Liver (tissue), 8 donors: ENCODE measurements at regions not wholly inside any gene's neighbourhood (a gene's known extent, or its start where the extent isn't known, plus 50 kb on each side); places are given as distances from the start of the nearest gene placed in this dataset.

ENCODE experiments used
- DNase-seq: peaks from one replicate; pipeline ENCODE4 v3.0.0-alpha.2; 2017; ENCODE audit warnings: low spot score
- H3K27ac ChIP-seq, 2 donors: one replicate each; pipeline ENCODE4 v1.7.0; 2013; ENCODE audit warnings: inconsistent platforms in 2 of 2, low read length in 2 of 2, control low read depth in 1 of 2, low read depth in 1 of 2, mild to moderate bottlenecking in 1 of 2
- H3K27me3 ChIP-seq, 4 donors: one replicate each; pipeline versions ENCODE4 v1.6.1 to v1.7.0; 2013; ENCODE audit warnings: low read length in 3 of 4, inconsistent platforms in 1 of 4, mild to moderate bottlenecking in 1 of 4, moderate library complexity in 1 of 4; ENCODE audit not compliant: control insufficient read depth in 4 of 4, insufficient read depth in 4 of 4
- H3K36me3 ChIP-seq, 4 donors: one replicate each; pipeline versions ENCODE4 v1.6.1 to v1.7.0; 2013; ENCODE audit warnings: low read length in 3 of 4, mild to moderate bottlenecking in 3 of 4, low read depth in 1 of 4, moderate library complexity in 1 of 4; ENCODE audit not compliant: control insufficient read depth in 4 of 4, insufficient read depth in 3 of 4
- H3K4me1 ChIP-seq, 4 donors: one replicate each; pipeline versions ENCODE4 v1.6.1 to v1.7.0; 2013; ENCODE audit warnings: low read length in 3 of 4, mild to moderate bottlenecking in 3 of 4, moderate library complexity in 1 of 4; ENCODE audit not compliant: control insufficient read depth in 4 of 4, insufficient read depth in 4 of 4
- H3K4me3 ChIP-seq, 3 donors: one replicate each; pipeline versions ENCODE4 v1.6.1 to v1.7.0; 2013; ENCODE audit warnings: low read length in 3 of 3, control low read depth in 1 of 3, low read depth in 1 of 3, mild to moderate bottlenecking in 1 of 3
- H3K9ac ChIP-seq, 2 donors: one replicate each; pipeline ENCODE4 v1.7.0; 2013; ENCODE audit warnings: low read length in 2 of 2, mild to moderate bottlenecking in 2 of 2, moderate library complexity in 2 of 2, control low read depth in 1 of 2, low read depth in 1 of 2
- H3K9me3 ChIP-seq, 4 donors: one replicate each; pipeline versions ENCODE4 v1.6.1 to v1.7.0; 2013; ENCODE audit warnings: low read length in 3 of 4; ENCODE audit not compliant: control insufficient read depth in 4 of 4
- EGR1 ChIP-seq, 2 donors: IDR thresholded peaks; 2 replicates each; pipeline ENCODE4 v1.6.1; 2016 to 2018; ENCODE audit warnings: antibody characterized with exemption in 2 of 2, low read depth in 2 of 2
- FOXA1 ChIP-seq: IDR thresholded peaks from 2 replicates; pipeline ENCODE4 v1.6.1; 2016; ENCODE audit warnings: antibody characterized with exemption
- FOXA2 ChIP-seq: IDR thresholded peaks from 2 replicates; pipeline ENCODE4 v1.6.1; 2016; ENCODE audit warnings: antibody characterized with exemption
- GABPA ChIP-seq, 2 donors: IDR thresholded peaks in 1 of 2; conservative IDR thresholded peaks in 1 of 2; 2 replicates each; pipeline ENCODE4 v1.6.1; 2016; ENCODE audit warnings: antibody characterized with exemption in 2 of 2, mild to moderate bottlenecking in 1 of 2, moderate library complexity in 1 of 2
- HNF4A ChIP-seq, 2 donors: conservative IDR thresholded peaks; 2 replicates each; pipeline ENCODE4 v1.6.1; 2016; ENCODE audit warnings: antibody characterized with exemption in 2 of 2, mild to moderate bottlenecking in 2 of 2
- HNF4G ChIP-seq: IDR thresholded peaks from 2 replicates; pipeline ENCODE4 v1.6.1; 2016; ENCODE audit warnings: antibody characterized with exemption
- JUND ChIP-seq, 2 donors: IDR thresholded peaks; 2 replicates each; pipeline ENCODE4 v1.6.1; 2016; ENCODE audit warnings: antibody characterized with exemption in 2 of 2
- NR2F2 ChIP-seq: IDR thresholded peaks from 2 replicates; pipeline ENCODE4 v1.6.1; 2016; ENCODE audit warnings: antibody characterized with exemption
- RAD21 ChIP-seq, 2 donors: IDR thresholded peaks; 2 replicates each; pipeline ENCODE4 v1.6.1; 2016; ENCODE audit warnings: antibody characterized with exemption in 2 of 2, mild to moderate bottlenecking in 2 of 2
- RXRA ChIP-seq, 2 donors: IDR thresholded peaks; 2 replicates each; pipeline ENCODE4 v1.6.1; 2017 to 2018; ENCODE audit warnings: antibody characterized with exemption in 2 of 2, mild to moderate bottlenecking in 1 of 2
- SP1 ChIP-seq: IDR thresholded peaks from 2 replicates; pipeline ENCODE4 v1.6.1; 2018; ENCODE audit warnings: antibody characterized with exemption, mild to moderate bottlenecking
- TAF1 ChIP-seq: conservative IDR thresholded peaks from 2 replicates; pipeline ENCODE4 v1.6.1; 2016; ENCODE audit warnings: antibody characterized with exemption, mild to moderate bottlenecking
- YY1 ChIP-seq: IDR thresholded peaks from 2 replicates; pipeline ENCODE4 v1.6.1; 2016; ENCODE audit warnings: antibody characterized with exemption, mild to moderate bottlenecking
- WGBS: extraction: QIAGEN DNeasy Blood & Tissue Kit; methylation state at CpG from one replicate; pipeline ENCODE4 v1.1.7; 2013; 5-methylcytosine and 5-hydroxymethylcytosine counted together
- TF ChIP-seq, protein P1 (sequence below): IDR thresholded peaks from 2 replicates; pipeline ENCODE4 v1.6.1; 2016; ENCODE audit warnings: antibody characterized with exemption, mild to moderate bottlenecking
- TF ChIP-seq, protein P2 (sequence below): IDR thresholded peaks from 2 replicates; pipeline ENCODE4 v1.6.1; 2016; ENCODE audit warnings: antibody characterized with exemption
- TF ChIP-seq, protein P3 (sequence below): fragments of 150-350 bp; IDR thresholded peaks from 2 replicates; pipeline ENCODE4 v1.5.1; 2017; ENCODE audit warnings: improper control_type of control experiment, low read depth, low read length; ENCODE audit not compliant: missing input control
- TF ChIP-seq, protein P4 (sequence below): IDR thresholded peaks from 2 replicates; pipeline ENCODE4 v1.6.1; 2016; ENCODE audit warnings: antibody characterized with exemption
- TF ChIP-seq, protein P5 (sequence below): IDR thresholded peaks from 2 replicates; pipeline ENCODE4 v1.6.1; 2016; ENCODE audit warnings: antibody characterized with exemption
- donor health status: healthy.
- donor health status: healthy.
- donor health status: healthy.
- donor health status: healthy.
- donor health status: healthy.

DNA sequence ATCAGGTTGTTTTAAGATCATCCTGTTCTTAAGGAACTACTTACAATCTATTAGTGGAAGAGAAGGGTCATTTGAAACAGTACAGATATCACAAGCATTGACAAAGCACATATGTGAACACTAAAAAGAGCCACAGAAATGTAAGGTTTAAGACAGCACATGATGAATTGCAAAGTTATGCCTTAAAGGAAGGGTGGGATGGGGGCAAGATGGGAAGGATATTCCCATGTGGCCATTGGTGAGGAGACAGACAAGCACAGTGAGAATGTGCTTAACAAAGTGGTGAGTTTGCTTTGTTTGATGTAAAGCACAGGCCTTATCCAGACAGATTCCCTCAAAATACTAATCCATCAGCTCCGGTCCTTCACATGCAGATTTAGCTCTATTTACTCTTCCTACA lies 151.6 kb upstream of the IVNS1ABP start:
- Histone ChIP-seq H3K27ac (no peak overlapping the region), H3K4me1 (no peaks in the 10 kb centered on the region), H3K9me3 (no peaks in the 10 kb centered on the region), H3K27me3 (peaks cover 0 to 4% (median 0%) of the 10 kb centered on the region in 4 donors), H3K9ac (no peak overlapping the region), H3K4me3 (no peak overlapping the region), H3K36me3 (no peaks in the 10 kb centered on the region)
- TF ChIP-seq FOXA2: no peak
- TF ChIP-seq HNF4G: no peak
- TF ChIP-seq EGR1 (IDR thresholded peaks at IDR 0.05; ENCODE audit: low read depth in 2 of 2): no peak
- TF ChIP-seq SP1: no peak
- TF ChIP-seq HNF4A (conservative IDR thresholded peaks at IDR 0.05): no peak
- TF ChIP-seq, protein P1, sequence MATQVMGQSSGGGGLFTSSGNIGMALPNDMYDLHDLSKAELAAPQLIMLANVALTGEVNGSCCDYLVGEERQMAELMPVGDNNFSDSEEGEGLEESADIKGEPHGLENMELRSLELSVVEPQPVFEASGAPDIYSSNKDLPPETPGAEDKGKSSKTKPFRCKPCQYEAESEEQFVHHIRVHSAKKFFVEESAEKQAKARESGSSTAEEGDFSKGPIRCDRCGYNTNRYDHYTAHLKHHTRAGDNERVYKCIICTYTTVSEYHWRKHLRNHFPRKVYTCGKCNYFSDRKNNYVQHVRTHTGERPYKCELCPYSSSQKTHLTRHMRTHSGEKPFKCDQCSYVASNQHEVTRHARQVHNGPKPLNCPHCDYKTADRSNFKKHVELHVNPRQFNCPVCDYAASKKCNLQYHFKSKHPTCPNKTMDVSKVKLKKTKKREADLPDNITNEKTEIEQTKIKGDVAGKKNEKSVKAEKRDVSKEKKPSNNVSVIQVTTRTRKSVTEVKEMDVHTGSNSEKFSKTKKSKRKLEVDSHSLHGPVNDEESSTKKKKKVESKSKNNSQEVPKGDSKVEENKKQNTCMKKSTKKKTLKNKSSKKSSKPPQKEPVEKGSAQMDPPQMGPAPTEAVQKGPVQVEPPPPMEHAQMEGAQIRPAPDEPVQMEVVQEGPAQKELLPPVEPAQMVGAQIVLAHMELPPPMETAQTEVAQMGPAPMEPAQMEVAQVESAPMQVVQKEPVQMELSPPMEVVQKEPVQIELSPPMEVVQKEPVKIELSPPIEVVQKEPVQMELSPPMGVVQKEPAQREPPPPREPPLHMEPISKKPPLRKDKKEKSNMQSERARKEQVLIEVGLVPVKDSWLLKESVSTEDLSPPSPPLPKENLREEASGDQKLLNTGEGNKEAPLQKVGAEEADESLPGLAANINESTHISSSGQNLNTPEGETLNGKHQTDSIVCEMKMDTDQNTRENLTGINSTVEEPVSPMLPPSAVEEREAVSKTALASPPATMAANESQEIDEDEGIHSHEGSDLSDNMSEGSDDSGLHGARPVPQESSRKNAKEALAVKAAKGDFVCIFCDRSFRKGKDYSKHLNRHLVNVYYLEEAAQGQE: no peak
- TF ChIP-seq, protein P2, sequence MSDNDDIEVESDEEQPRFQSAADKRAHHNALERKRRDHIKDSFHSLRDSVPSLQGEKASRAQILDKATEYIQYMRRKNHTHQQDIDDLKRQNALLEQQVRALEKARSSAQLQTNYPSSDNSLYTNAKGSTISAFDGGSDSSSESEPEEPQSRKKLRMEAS: no peak
- TF ChIP-seq, protein P3, sequence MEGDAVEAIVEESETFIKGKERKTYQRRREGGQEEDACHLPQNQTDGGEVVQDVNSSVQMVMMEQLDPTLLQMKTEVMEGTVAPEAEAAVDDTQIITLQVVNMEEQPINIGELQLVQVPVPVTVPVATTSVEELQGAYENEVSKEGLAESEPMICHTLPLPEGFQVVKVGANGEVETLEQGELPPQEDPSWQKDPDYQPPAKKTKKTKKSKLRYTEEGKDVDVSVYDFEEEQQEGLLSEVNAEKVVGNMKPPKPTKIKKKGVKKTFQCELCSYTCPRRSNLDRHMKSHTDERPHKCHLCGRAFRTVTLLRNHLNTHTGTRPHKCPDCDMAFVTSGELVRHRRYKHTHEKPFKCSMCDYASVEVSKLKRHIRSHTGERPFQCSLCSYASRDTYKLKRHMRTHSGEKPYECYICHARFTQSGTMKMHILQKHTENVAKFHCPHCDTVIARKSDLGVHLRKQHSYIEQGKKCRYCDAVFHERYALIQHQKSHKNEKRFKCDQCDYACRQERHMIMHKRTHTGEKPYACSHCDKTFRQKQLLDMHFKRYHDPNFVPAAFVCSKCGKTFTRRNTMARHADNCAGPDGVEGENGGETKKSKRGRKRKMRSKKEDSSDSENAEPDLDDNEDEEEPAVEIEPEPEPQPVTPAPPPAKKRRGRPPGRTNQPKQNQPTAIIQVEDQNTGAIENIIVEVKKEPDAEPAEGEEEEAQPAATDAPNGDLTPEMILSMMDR: no peak
- TF ChIP-seq, protein P4, sequence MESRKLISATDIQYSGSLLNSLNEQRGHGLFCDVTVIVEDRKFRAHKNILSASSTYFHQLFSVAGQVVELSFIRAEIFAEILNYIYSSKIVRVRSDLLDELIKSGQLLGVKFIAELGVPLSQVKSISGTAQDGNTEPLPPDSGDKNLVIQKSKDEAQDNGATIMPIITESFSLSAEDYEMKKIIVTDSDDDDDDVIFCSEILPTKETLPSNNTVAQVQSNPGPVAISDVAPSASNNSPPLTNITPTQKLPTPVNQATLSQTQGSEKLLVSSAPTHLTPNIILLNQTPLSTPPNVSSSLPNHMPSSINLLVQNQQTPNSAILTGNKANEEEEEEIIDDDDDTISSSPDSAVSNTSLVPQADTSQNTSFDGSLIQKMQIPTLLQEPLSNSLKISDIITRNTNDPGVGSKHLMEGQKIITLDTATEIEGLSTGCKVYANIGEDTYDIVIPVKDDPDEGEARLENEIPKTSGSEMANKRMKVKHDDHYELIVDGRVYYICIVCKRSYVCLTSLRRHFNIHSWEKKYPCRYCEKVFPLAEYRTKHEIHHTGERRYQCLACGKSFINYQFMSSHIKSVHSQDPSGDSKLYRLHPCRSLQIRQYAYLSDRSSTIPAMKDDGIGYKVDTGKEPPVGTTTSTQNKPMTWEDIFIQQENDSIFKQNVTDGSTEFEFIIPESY: no peak
- TF ChIP-seq, protein P5, sequence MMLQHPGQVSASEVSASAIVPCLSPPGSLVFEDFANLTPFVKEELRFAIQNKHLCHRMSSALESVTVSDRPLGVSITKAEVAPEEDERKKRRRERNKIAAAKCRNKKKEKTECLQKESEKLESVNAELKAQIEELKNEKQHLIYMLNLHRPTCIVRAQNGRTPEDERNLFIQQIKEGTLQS: no peak
- no peak for TF ChIP-seq JUND (IDR thresholded peaks at IDR 0.05)
- TF ChIP-seq RXRA (IDR thresholded peaks at IDR 0.05): no peak
- no peak for TF ChIP-seq GABPA (IDR thresholded peaks at IDR 0.05 in 1 of 2, conservative IDR thresholded peaks at IDR 0.05 in 1 of 2)
- TF ChIP-seq TAF1: no peak
- TF ChIP-seq RAD21 (IDR thresholded peaks at IDR 0.05): no peak
- TF ChIP-seq YY1: no peak
- no peak for TF ChIP-seq FOXA1
- TF ChIP-seq NR2F2: no peak
- WGBS: 96% methylated on average over 1 of the region's 1 CpG
- no peak for DNase-seq
